Sigmoid colon (tissue), 4 donors: ENCODE measurements at regions not wholly inside any gene's neighbourhood (a gene's known extent, or its start where the extent isn't known, plus 50 kb on each side); places are given as distances from the start of the nearest gene placed in this dataset.

ENCODE experiments used
- EP300 ChIP-seq, 4 donors: sonication (generic); formaldehyde crosslinking; IDR thresholded peaks; one replicate each; pipeline ENCODE4 v1.6.1; 2017; ENCODE audit warnings: antibody characterized with exemption in 4 of 4
- POLR2A ChIP-seq, 2 donors: fragments of 450-650 bp; IDR thresholded peaks; one replicate each; pipeline ENCODE4 v1.6.1; 2016; ENCODE audit warnings: antibody characterized with exemption in 2 of 2, mild to moderate bottlenecking in 2 of 2, moderate library complexity in 2 of 2
- POLR2AphosphoS5 ChIP-seq, 4 donors: sonication (generic); formaldehyde crosslinking; IDR thresholded peaks; one replicate each; pipeline ENCODE4 v1.6.1; 2017; ENCODE audit warnings: antibody characterized with exemption in 4 of 4

DNA sequence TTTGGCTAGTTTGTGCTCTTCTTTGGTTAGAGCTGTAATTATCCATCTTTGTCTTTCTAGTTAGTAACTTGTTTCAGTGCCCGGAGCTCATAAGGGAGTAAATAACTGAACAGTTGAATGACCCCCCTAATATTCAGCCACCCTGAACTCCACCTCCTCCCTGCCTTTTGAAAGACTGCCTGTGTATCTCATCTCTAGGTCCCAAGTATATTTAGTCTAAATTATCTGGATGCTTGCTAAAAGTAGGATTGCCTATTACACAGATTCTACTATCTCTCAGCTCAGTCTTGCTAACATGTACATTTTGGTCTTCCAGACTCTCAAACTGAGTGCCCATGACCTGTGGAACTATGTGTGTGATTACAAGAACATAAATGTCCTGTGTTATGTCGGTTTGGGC, 145.9 kb downstream of the GJA1 start:
- TF ChIP-seq EP300 (IDR thresholded peaks at IDR 0.05) (no peak), POLR2A (IDR thresholded peaks at IDR 0.05) (no peak), POLR2AphosphoS5 (IDR thresholded peaks at IDR 0.05) (no peak)
